NB4 (cell line): ENCODE measurements at regions not wholly inside any gene's neighbourhood (a gene's known extent, or its start where the extent isn't known, plus 50 kb on each side); places are given as distances from the start of the nearest gene placed in this dataset.

Experiments used
- CTCF ChIP-seq: IDR thresholded peaks from one replicate; pipeline ENCODE4 v1.5.1; 2012; ENCODE audit warnings: low read depth, low read length
- MYC ChIP-seq: IDR thresholded peaks from 2 replicates; pipeline ENCODE4 v1.6.1; 2011; ENCODE audit warnings: low read depth, low read length
- POLR2A ChIP-seq: IDR thresholded peaks from 2 replicates; pipeline ENCODE4 v1.6.1; 2011; ENCODE audit warnings: mild to moderate bottlenecking; ENCODE audit not compliant: insufficient read length; ENCODE audit errors: extremely low read depth
- TF ChIP-seq, protein P1 (sequence below): IDR thresholded peaks from 2 replicates; pipeline ENCODE4 v1.6.1; 2011; ENCODE audit warnings: low read depth, low read length

- TF ChIP-seq CTCF (no peak), POLR2A (no peak), MYC (no peak)
- TF ChIP-seq, protein P1, sequence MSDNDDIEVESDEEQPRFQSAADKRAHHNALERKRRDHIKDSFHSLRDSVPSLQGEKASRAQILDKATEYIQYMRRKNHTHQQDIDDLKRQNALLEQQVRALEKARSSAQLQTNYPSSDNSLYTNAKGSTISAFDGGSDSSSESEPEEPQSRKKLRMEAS = no peak
These were observed 642.8 kb downstream of the EPM2A start for GRCh38 chr6:145092554-145092953.
